ENCODE measurements at regions not wholly inside any gene's neighbourhood (a gene's known extent, or its start where the extent isn't known, plus 50 kb on each side); places are given as distances from the start of the nearest gene placed in this dataset.
"Not testable (repeated sequence)": the region's sequence is repeated elsewhere in the genome, so short reads cannot be mapped to it uniquely, and the experiment has no call there.

DNA sequence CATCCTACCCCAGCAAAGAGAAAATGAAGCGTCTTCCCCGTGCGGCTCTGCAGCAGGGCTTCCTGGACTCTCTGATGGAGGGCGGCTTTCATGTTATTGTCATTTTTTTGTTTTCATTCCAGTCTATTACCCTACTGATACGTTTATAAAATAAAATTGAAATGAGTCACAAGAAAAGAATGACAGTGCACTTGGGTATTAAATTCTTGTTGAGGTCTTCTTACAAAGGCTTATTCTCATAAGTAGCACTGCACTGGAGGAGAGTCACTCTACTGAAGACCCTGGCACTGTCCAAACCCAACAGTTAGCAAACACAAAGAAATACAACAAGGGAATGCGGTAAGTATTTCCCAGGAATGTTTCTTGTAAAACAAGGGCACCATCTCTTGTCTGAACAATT is 379.3 kb downstream of the MAFB start:
- DNase-seq, result no peak

DNA sequence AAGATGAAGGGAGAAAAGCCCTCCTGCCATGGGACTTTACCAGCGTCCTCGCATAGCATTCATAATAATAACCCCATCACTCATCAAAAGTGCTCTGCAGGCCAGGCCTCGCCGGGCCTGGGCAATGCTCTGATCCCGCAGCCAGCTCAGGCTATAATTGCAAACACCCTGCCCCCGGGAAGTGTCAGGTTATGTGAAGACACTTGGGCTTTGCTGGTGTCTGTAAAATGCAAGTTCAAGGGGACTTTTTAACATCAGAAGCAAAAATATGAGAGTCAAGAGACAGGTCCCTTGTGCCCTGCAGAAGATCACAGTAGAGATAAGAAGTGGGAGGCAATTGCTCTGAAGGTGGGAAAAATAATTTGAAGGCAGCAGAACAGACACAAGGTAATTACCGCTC is 381.0 kb downstream of the MAFB start:
- no peak for DNase-seq

DNA sequence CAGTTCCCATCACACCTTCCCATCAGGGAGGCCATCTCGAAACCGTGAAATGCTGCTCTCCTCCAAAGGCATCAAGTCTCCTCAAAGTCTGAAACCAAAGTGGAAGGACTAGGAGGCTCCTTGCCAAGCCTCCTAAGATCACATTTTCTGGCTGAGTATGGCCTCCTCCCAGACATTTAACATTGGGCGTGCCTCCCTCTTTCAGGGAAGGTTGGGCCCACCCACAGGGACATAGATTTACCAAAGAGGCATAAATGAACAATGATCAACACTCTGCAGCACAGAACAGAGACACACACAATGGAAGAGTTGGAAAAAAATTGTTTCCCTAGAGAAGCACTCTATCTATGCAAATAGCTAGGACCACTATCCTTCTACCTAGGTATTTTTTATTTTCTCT is 381.8 kb downstream of the MAFB start:
- DNase-seq, result no peak

DNA sequence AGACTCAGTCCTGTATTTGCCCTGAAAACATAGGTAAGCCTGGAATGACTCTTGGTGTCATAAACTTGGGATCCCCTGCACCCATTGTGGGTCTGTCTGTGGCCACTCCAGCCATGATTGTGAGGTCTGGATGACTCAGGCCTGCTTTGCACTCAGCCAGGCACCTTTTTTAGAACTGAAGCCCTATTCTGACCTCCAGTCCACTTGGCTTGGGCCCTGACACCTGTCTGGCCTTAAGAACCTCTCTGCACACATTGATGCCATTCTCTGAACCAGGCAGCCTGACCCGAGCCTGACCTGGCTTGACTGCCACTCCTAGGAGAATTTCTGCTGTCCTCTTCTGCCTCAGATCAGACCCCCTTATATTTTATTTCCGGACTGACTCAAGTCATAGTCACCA is 383.7 kb downstream of the MAFB start:
- DNase-seq, result no peak

DNA sequence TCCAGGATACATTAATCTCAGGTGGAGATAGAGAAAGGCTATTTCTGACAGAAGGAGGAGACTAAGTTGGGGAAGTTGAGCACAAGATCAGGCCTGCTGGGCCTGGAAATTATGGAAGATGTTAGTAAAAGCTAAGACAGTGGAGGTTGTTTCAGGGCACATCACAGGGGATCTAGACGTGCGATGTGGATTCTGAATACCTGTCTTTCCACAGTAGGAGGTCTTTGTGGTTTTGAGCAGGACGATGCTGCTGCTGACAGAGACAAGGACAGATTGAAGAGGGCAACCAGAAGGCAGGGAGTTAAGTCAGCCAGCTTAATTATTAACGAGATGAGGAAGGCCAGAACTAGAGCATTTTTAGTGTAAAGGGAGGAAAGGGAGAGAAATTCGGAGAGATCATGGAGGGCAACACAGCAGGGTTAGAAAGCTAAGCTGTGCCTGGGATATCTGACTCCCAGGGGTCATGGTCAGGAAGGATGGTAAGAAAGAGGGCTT is 384.9 kb downstream of the MAFB start:
- no peak for DNase-seq

DNA sequence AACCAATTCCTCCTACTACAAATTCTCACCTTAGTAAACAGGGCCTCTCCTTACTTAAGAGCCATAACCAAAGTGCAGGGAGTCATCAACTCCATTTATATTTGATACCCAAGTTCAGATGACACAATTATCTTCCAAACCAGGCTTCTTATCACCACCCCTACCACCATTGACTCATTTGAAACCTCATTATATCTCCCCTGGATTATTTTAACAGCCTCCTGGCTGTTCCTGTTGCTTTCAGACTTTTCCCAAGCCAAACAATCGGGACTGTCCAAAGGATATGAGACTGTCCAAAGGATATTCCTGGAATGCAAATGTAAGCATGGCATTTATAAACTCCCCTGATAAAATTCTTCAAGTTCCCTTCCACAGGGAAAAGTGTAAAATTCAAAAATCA is 394.3 kb downstream of the MAFB start:
- no peak for DNase-seq

DNA sequence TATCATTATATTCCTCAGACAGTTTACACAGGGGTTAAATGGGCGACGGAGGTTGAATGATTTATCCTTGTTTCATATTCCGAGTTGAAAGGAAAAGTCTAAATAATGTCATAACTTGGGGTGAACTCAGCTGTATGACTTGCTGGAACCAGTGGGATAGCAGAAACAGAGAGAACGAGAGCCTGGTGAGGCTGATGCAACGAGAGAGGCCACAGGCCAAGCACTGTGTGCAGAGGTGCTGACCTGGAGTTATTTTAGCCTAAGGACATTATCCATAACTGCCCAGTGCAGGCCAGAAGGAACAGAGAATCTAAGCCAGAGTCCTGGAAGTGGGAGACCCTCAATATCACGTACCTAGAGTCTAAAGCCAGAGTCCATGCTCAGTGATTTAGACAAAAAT is 394.9 kb downstream of the MAFB start:
- DNase-seq, result no peak

DNA sequence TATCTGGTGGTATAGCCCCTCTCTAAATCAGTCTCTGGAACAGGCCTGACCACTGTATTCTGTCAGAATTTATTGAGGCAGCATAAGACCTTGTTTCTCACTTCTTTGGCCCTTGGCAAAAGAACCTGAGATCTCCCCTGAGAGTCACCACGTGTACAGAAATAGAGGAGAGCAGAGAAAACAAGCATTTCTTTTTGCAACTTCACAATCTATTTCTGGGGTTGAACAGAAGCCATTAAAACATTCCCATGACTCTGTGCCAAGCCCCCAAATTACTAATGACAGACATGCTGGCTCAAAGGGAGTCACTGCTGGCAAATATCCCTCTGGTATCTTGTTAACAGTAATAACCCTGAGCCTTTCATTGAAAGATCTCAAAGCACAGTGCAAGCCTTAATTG is 395.3 kb downstream of the MAFB start:
- no peak for DNase-seq

DNA sequence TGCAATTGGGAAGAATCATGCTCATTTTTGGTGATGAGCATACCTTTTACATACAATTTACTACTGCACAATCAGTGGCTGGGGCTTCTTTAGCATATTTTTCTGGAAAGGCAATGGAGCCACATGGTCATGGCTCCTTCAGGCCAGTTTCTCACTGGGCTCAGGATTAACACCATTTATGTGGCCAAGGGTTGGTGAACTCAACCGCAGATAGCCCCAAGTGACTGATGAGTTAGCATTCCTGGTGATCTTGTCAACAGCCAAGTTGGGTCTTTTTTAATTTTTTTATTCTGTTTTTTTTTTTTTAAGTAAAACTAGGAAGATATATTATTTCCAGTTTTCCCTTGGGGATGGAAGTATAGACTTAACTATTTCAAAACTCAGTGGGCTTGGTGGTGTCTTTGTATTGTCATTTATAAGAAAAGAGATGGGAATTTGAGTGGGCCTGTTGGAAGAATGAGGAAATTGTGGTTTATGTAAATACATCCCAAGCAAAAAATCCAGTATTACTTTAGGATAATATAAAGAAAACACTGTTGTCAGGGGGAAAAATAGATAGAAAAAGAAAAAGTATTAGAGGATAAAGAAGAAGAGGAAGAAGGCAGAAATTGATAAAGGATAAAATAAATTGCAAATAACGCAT is 397.4 kb downstream of the MAFB start:
- DNase-seq, result no peak

DNA sequence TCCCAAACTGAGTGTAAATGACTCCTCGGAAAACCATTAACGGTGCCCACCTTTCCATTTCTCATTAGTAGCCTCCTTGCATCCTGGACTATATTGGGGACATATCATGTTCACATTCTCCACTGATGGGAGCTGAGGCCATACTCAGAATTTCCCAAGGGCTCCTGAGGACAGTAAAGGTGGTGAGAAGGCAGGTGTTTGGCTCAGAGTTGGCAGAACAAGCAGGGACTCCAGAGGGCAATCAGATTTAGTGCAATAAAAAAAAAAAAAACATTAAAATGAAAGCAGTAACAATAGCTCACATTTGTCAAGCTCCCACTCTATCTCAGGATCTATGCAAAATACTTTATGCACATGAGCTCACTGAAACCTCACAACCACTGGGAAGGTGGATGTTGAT is 401.4 kb downstream of the MAFB start:
- DNase-seq, result no peak

DNA sequence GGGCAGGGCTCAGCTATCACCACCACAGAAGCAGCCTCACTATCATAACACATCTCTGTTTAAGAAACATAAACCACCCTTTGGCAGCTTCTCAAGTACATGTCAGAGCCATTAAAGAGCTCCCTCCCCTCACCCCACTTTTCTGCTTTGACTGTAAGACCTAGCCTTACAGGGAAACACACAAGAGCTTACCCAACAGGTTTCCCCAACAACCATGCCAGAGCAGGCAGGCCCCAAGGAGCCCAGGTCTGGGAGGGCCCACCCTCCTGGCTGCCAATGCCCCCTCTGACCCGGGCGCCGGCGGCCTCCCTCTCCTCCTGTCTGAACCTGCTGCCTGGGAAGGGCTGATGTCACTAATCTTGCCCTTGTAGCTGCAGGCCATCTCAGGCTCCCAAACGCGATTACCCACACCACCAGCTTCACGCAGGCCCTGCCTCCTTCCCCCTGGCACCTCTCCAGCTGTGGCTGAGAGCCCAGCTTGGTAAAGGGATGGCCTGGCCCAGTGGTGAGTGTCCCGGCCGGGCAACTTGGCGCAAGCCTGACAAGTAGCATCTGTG is 402.0 kb downstream of the MAFB start:
- DNase-seq, result no peak

DNA sequence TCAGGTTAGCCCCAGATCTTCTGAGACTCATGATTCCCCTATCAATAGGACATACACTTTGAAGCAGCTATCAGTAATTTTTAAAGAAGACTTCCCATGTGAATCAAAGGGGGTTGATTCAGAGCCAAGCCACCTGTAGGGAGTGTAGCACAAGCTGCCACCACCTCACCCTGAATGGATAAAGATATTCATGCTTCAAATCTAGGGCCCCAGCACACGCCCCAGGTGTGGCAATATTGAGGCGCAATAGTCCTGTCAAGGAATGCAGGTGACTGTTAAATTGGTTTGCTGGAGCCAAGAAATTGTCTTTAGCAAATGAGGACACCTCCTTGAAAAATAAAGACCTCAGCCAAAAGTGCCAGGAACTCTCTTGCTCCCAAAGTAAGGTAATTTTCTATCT is 404.4 kb downstream of the MAFB start:
- DNase-seq, result no peak

DNA sequence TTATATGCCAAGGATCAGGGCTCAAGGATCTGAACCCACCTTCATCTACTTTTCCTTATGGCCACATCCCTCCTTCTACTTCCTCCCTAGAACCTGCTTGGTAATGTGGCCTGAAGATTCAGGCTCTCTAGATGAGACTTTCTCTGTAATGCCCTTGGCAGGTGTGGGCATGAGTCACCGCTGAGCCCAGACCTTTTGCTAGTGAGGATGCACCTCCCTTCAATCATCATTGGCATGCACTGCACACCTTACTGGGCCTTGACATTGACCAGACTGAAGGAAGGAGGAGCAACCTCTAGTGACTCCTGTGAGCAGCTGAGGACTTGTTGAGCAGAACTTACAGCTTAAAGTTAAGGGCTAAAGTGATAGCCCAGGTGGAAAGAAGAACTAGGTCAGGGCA is 405.3 kb downstream of the MAFB start:
- DNase-seq, result no peak

DNA sequence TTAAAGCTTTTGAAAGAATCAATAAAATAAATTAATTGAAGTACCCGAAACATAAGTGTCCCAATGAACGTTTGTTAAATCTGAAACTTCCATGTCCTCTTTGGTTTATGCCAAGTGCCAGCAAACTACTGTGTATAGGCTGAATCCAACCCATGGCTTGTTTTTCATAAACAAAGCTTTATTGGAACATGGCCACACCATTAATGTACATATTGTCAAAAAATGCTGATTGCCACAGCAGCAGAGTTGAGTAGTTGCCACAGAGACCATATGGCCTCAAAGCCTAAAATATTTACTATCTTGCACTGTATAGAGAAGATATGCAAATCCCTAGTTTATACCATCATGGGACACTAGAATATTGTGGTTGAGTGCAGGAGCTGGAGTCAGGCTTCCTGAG is 406.1 kb downstream of the MAFB start:
- no peak for DNase-seq

DNA sequence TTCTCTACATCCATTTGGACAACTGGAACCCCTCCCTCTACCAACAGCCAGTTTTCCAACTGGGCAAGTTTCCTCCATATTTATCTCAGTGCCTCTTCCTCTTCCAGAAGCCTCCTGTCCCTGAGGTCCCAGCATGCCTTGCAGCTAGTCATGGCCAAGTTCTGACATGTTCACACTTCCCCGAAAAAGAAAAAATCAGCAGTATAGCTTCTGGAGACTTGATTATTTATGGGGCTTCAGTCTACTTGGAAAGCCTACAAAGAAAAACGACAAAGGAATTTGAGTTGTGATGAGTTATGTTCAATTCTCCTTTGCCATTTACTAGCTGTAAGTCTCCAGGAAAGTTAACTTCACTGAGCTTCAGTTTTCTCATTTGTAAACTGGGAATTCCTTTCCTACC is 406.5 kb downstream of the MAFB start:
- no peak for DNase-seq

DNA sequence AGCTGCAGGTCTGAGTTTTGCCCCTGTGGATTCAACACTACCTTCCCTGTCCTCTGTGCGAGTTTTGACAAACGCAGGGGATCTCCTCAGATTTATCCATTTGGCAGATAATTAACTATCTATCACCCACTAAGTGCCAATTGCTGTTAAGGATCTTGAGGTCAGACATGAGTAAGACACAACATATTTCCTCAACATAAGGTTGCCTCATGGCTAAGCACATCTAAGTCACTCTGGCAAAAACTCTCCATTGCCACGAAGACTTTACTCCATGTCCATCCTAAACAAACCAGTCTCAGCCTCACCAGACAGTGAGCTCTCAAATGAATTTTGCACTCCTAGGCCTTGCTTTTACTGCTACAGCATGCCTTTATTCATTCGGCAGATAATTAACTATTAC is 408.4 kb downstream of the MAFB start:
- DNase-seq, result no peak

DNA sequence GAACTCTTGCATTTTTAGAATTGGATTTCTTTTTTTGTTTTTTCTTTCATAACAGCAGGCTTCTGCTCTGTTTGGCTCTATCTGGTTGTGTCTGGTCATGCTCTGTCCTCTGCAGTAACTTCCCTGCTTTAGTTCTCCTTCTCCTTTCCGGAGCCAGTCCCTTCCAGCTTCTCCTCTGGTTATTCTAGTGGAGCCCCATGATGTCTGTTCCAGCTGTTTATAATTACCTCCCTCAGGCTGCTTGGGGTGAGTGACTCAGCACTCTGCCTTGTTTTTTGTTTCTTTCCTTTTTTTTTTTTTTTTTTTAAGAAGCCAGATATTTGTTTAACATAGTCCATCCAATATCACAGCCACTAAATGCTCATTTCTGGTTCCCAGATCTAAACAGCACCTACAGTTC is 409.6 kb downstream of the MAFB start:
- no peak for DNase-seq

DNA sequence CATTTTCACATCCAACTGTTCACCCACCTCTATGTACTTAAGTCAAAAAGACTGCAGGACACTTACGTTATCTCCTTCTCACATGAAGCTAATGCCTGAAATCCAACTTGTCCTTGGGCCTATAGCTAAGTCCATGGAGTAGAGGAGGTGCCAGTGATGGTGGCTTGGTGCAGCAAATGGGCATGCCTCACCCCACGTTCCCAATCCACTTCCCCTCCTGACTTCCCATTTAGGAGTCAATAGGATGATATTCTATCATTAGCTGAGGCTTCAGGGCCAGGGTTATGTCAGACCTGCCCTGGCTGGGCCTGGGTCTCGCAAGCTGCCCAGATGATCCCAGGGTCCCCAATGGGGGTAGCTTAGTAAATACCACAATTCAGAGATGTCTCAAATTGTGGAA is 410.4 kb downstream of the MAFB start:
- no peak for DNase-seq

DNA sequence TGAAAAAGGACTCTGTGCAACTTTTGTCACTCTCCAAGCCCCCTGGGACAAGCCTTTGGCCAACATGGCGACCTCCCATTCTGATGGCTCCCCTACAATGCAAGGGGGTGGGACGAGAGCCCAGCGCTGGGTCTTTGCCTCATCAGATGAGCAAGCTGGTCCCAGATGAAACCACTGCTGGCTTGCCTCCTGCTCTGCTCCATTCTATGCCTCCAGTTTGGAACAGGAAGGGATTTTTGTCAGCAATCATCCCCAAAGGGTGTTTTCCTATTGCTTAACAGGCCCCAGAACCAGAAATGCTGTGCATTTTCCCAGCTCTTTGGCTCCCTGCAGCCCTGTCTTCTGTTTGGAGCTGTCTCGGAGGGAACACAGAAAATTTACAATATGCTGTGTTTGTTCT is 412.7 kb downstream of the MAFB start:
- no peak for DNase-seq

DNA sequence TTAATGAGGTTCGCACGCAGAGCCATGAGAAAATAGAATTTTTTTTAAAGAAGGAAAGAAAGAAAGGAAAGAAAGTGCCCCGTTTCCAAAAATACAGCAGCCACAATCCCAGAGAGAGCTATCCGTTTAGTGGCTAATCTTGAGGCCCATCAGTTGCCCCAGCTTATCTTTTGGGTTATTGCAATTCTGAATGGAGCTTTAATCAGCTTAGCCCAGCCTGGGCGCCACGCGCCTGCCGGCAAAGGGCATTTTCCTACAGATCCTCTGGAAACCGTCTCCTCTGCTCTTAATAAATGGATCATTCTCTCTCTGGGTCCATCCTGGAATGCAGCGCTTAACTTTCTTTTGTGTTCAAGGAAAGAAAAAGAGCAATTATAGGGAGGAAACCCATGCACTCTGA is 413.3 kb downstream of the MAFB start:
- no peak for DNase-seq

DNA sequence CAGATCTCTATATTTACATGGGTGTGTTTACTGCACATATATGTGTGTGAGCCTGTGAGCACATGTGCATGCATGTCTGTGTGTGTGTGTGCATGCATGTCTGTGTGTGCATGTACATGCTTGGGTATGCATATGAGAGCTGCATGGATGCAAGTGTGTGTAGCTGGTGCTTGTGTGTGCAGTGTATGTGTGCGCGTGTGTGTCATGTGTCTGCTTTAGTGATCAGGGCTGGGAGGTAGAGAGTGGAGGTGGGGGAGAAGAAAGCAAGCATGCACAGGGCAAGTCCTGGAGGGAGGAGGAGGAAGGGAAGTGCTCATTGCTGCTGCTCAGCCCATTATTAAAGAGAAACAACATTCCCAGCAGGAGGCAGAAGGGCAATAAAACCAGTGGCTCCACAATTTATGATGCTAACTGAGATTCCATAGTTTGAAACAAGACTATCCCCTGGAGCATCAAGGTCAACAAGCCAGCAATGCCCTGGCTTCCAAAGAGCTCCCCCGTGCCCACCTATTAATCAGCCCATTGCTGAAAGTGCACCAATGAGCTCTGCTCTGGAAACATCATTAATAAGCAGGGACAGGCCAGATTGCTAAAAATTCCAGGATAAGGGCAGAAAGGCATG is 414.0 kb downstream of the MAFB start:
- DNase-seq, result no peak

DNA sequence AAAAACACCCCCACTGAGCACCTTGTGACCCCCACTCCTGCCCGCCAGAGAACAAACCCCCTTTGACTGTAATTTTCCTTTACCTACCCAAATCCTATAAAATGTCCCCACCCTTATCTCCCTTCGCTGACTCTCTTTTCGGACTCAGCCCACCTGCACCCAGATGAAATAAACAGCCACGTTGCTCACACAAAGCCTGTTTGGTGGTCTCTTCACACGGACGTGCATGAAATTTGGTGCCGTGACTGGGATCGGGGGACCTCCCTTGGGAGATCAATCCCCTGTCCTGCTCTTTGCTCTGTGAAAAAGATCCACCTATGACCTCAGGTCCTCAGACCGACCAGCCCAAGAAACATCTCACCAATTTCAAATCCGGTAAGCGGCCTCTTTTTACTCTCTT is 419.8 kb downstream of the MAFB start:
- not testable (repeated sequence) for DNase-seq

DNA sequence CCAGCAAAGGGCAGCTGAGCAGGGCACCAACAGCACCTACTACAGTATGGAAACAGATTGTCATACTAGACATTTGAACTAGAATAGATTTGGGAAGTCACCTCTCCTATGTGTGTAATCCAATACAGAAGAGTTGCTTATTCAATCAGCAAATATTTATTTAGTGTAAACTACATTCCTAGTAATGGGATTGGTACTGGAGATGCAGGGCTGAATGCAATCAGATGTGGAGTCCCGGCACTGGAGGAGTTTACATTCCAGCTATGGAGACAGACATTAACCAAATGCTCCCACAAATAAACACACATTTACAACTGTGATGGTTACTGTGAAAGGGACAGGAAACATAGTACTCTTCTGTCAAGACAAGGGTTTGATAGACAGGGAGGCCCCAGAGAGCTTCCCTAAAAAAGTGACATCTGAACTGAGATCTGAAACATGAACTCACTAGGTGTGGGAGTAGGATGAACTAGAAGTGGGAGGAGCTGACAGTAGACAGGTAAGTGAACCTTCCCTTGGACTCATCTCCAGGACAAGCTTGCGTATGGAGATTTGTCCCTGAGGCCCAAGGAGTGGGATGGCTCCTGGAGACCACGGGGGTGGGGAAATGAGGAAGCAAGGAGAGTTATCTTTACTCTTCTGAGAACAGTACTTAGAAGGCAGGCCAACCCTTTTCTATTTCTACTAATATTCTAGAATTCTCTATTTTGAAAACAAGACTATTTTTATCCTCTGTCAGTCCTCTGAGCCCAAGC is 420.5 kb downstream of the MAFB start:
- no peak for DNase-seq

Data from effector CD4-positive, alpha-beta T cell (primary cell).